ENCODE measurements at regions not wholly inside any gene's neighbourhood (a gene's known extent, or its start where the extent isn't known, plus 50 kb on each side); places are given as distances from the start of the nearest gene placed in this dataset.

DNA sequence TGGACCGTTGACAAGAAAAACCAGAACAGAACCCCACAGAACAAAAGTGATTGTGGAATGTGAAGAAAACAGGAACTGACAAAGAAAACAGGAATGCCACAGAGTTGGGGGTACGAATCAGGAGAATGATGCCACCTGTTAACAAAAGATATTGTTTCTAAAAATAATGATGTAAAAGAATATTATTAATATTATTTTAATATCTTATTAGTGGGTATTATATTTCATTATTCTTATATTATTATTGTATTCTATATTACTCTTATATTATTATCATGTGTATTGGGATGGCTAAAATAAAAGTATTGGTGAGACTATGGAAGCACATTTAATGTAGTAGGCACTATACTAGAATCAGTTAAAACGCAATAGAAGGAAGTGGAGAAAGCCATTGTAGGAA, 659.0 kb upstream of the PCDH15 start:
- H3K9me3 Mint-ChIP-seq: no peaks in the 10 kb centered on the region
- H3K27ac Mint-ChIP-seq (ENCODE audit: unreplicated experiment): no peak overlapping the region
- no peaks in the 10 kb centered on the region for H3K27me3 Mint-ChIP-seq (ENCODE audit: low read depth)
- H3K36me3 Mint-ChIP-seq (ENCODE audit: low read depth): no peaks in the 10 kb centered on the region
- TF ChIP-seq, protein P1, sequence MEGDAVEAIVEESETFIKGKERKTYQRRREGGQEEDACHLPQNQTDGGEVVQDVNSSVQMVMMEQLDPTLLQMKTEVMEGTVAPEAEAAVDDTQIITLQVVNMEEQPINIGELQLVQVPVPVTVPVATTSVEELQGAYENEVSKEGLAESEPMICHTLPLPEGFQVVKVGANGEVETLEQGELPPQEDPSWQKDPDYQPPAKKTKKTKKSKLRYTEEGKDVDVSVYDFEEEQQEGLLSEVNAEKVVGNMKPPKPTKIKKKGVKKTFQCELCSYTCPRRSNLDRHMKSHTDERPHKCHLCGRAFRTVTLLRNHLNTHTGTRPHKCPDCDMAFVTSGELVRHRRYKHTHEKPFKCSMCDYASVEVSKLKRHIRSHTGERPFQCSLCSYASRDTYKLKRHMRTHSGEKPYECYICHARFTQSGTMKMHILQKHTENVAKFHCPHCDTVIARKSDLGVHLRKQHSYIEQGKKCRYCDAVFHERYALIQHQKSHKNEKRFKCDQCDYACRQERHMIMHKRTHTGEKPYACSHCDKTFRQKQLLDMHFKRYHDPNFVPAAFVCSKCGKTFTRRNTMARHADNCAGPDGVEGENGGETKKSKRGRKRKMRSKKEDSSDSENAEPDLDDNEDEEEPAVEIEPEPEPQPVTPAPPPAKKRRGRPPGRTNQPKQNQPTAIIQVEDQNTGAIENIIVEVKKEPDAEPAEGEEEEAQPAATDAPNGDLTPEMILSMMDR (conservative IDR thresholded peaks at IDR 0.05): no peak
- no peak overlapping the region for H3K4me3 Mint-ChIP-seq
- H3K4me1 Mint-ChIP-seq: no peaks in the 10 kb centered on the region
- no peak for DNase-seq (ENCODE audit: low read depth, low spot score)

DNA sequence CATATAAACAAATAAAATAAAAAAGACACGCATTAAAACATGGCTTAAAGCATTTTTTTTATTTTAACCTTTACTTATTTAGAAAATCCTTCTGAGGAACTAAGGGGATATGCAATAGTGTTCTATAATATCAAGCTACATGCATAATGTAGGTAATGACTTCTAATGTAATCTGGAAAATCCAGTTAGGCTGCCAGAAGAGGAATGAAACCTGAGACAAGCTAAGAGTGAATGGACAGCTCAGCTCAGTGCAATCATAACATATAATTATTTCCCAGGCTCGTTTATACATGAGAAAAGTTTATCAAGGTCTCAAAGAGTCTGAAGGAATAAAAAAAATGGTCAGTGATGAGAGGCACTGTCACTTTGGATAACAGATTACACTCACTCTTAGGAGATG, 649.0 kb upstream of the PCDH15 start:
- Mint-ChIP-seq H3K9me3 (no peaks in the 10 kb centered on the region), H3K4me1 (no peaks in the 10 kb centered on the region), H3K4me3 (no peak overlapping the region), H3K27ac (ENCODE audit: unreplicated experiment) (no peak overlapping the region), H3K36me3 (ENCODE audit: low read depth) (no peaks in the 10 kb centered on the region), H3K27me3 (ENCODE audit: low read depth) (no peaks in the 10 kb centered on the region)
- TF ChIP-seq, protein P1 (conservative IDR thresholded peaks at IDR 0.05): no peak
- DNase-seq (ENCODE audit: low read depth, low spot score): no peak

DNA sequence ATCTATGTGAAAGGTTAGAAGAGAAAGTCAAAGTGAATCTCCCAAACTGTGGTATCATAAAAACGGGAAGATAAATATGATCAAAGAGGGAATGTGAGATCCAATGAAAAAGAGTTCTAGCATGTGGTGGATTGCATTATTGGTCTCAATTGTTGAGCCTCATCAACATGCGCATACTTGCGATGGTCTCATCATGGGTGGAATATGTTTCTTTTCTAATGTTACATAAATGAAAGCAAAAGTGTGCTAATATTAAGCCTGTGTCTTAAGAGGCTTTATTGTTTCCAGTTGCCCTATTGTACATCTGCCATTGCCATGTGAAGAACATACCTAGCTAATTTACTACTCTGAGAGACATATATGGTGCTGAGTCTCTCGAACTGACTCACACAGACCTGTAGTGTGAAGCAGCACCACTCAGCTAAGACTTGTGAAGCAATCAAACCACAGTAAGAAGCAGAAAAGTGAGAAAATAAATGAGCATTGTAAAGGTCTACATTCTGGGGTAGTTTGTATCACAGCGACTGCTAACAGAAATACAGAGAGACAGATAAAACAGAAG, 645.5 kb upstream of the PCDH15 start:
- no peaks in the 10 kb centered on the region for H3K36me3 Mint-ChIP-seq (ENCODE audit: low read depth)
- DNase-seq (ENCODE audit: low read depth, low spot score): no peak
- no peaks in the 10 kb centered on the region for H3K9me3 Mint-ChIP-seq
- no peaks in the 10 kb centered on the region for H3K27me3 Mint-ChIP-seq (ENCODE audit: low read depth)
- H3K27ac Mint-ChIP-seq (ENCODE audit: unreplicated experiment): no peak overlapping the region
- H3K4me3 Mint-ChIP-seq: no peak overlapping the region
- TF ChIP-seq, protein P1 (conservative IDR thresholded peaks at IDR 0.05): no peak
- H3K4me1 Mint-ChIP-seq: no peaks in the 10 kb centered on the region

DNA sequence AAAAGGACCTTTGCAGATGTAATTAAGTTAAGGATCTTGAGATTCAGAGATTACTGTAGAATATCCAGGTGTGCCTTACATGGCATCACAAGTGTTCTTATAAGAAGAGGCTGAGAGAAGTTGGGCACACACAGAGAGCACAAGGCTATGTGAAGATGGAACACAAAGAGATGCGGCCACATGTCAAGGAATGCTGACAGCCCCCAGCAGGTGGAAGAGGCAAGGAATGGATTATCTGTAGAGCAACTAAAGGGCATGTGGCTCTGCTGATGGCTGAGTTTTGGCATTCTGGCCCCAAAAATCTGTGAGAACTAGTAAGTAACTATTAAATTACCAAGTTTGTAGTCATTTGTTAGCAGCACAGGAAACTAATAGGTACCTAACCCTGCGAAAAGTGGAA, 640.7 kb upstream of the PCDH15 start:
- H3K4me3 Mint-ChIP-seq: no peak overlapping the region
- H3K4me1 Mint-ChIP-seq: no peaks in the 10 kb centered on the region
- no peaks in the 10 kb centered on the region for H3K36me3 Mint-ChIP-seq (ENCODE audit: low read depth)
- no peak for DNase-seq (ENCODE audit: low read depth, low spot score)
- H3K27me3 Mint-ChIP-seq (ENCODE audit: low read depth): no peaks in the 10 kb centered on the region
- TF ChIP-seq, protein P1 (conservative IDR thresholded peaks at IDR 0.05): no peak
- H3K27ac Mint-ChIP-seq (ENCODE audit: unreplicated experiment): no peak overlapping the region
- no peaks in the 10 kb centered on the region for H3K9me3 Mint-ChIP-seq

DNA sequence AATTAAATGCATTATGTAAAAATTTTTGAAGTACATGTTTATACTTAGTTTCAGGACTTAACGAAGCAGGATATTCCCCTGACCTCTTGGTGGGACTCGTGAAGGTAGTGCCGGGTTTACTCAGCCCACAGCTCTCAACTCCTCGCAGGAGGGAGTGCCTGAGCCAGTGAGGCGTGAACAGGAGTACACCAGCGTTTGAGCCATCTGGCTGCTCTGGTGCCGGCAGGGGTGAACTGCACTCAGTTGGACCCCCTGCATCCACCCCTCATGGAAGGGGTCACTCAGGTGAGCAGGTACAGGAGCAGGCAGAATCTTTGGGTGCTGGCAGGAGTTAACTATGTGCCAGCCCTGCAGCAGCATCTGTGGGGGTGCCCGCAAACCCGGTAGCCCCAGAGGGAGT, 625.1 kb upstream of the PCDH15 start:
- no peaks in the 10 kb centered on the region for H3K9me3 Mint-ChIP-seq
- no peaks in the 10 kb centered on the region for H3K27me3 Mint-ChIP-seq (ENCODE audit: low read depth)
- no peak overlapping the region for H3K27ac Mint-ChIP-seq (ENCODE audit: unreplicated experiment)
- TF ChIP-seq, protein P1 (conservative IDR thresholded peaks at IDR 0.05): no peak
- H3K4me1 Mint-ChIP-seq: no peaks in the 10 kb centered on the region
- no peak for DNase-seq (ENCODE audit: low read depth, low spot score)
- no peak overlapping the region for H3K4me3 Mint-ChIP-seq
- no peaks in the 10 kb centered on the region for H3K36me3 Mint-ChIP-seq (ENCODE audit: low read depth)
